ENCODE measurements at regions not wholly inside any gene's neighbourhood (a gene's known extent, or its start where the extent isn't known, plus 50 kb on each side); places are given as distances from the start of the nearest gene placed in this dataset.

- TF ChIP-seq CTCF (IDR thresholded peaks at IDR 0.05; ENCODE audit: low read depth, low read length) = no peak
- TF ChIP-seq EZH2phosphoT487 (IDR thresholded peaks at IDR 0.05; ENCODE audit: low read depth) = no peak
Observed at GRCh38 chr9:13943176-13943575, 370.8 kb downstream of the NFIB start.

All from OCI-LY3 (cell line).